ENCODE measurements at regions not wholly inside any gene's neighbourhood (a gene's known extent, or its start where the extent isn't known, plus 50 kb on each side); places are given as distances from the start of the nearest gene placed in this dataset.

GRCh38 chr3:162196964-162197363, 700.4 kb downstream of the OTOL1 start:
- no peak for DNase-seq (ENCODE audit: low spot score)
- H3K9me3 ChIP-seq, result no peaks in the 10 kb centered on the region
- H3K4me1 ChIP-seq (ENCODE audit: control insufficient read depth in 1 of 2, low read depth in 2 of 2), result no peaks in the 10 kb centered on the region
- no peak overlapping the region for H3K27ac ChIP-seq
- ATAC-seq (ENCODE audit: insufficient number of reproducible peaks, low FRiP score, low read depth), result no peak
- H3K27me3 ChIP-seq (replicated peaks; ENCODE audit: insufficient read depth), result no peaks in the 10 kb centered on the region
- TF ChIP-seq CTCF (IDR thresholded peaks at IDR 0.05), result no peak
- no peak overlapping the region for H3K4me3 ChIP-seq
- no peaks in the 10 kb centered on the region for H3K36me3 ChIP-seq

- ATAC-seq (ENCODE audit: insufficient number of reproducible peaks, low FRiP score, low read depth), result no peak
- Histone ChIP-seq H3K9me3 (no peaks in the 10 kb centered on the region), H3K36me3 (no peaks in the 10 kb centered on the region), H3K4me3 (no peak overlapping the region), H3K27ac (no peak overlapping the region), H3K27me3 (replicated peaks; ENCODE audit: insufficient read depth) (no peaks in the 10 kb centered on the region), H3K4me1 (ENCODE audit: control insufficient read depth in 1 of 2, low read depth in 2 of 2) (no peaks in the 10 kb centered on the region)
- no peak for TF ChIP-seq CTCF (IDR thresholded peaks at IDR 0.05)
- no peak for DNase-seq (ENCODE audit: low spot score)
Observed at GRCh38 chr3:162200836-162201235, 704.2 kb downstream of the OTOL1 start.

GRCh38 chr3:162206648-162207047, 710.0 kb downstream of the OTOL1 start:
- Histone ChIP-seq H3K36me3 (no peaks in the 10 kb centered on the region), H3K27ac (no peak overlapping the region), H3K9me3 (no peaks in the 10 kb centered on the region), H3K4me3 (no peak overlapping the region), H3K27me3 (replicated peaks; ENCODE audit: insufficient read depth) (no peaks in the 10 kb centered on the region), H3K4me1 (ENCODE audit: control insufficient read depth in 1 of 2, low read depth in 2 of 2) (no peaks in the 10 kb centered on the region)
- no peak for TF ChIP-seq CTCF (IDR thresholded peaks at IDR 0.05)
- ATAC-seq (ENCODE audit: insufficient number of reproducible peaks, low FRiP score, low read depth), result no peak
- no peak for DNase-seq (ENCODE audit: low spot score)

- TF ChIP-seq CTCF (IDR thresholded peaks at IDR 0.05), result no peak
- no peaks in the 10 kb centered on the region for H3K4me1 ChIP-seq (ENCODE audit: control insufficient read depth in 1 of 2, low read depth in 2 of 2)
- no peaks in the 10 kb centered on the region for H3K27me3 ChIP-seq (replicated peaks; ENCODE audit: insufficient read depth)
- no peak overlapping the region for H3K4me3 ChIP-seq
- no peaks in the 10 kb centered on the region for H3K36me3 ChIP-seq
- no peak overlapping the region for H3K27ac ChIP-seq
- no peak for ATAC-seq (ENCODE audit: insufficient number of reproducible peaks, low FRiP score, low read depth)
- DNase-seq (ENCODE audit: low spot score), result no peak
- no peaks in the 10 kb centered on the region for H3K9me3 ChIP-seq
Observed at GRCh38 chr3:162211470-162211869, 714.9 kb downstream of the OTOL1 start.

- H3K36me3 ChIP-seq, result no peaks in the 10 kb centered on the region
- H3K27ac ChIP-seq, result no peak overlapping the region
- H3K27me3 ChIP-seq (replicated peaks; ENCODE audit: insufficient read depth), result no peaks in the 10 kb centered on the region
- H3K4me3 ChIP-seq, result no peak overlapping the region
- no peak for DNase-seq (ENCODE audit: low spot score)
- no peak for ATAC-seq (ENCODE audit: insufficient number of reproducible peaks, low FRiP score, low read depth)
- no peak for TF ChIP-seq CTCF (IDR thresholded peaks at IDR 0.05)
- H3K9me3 ChIP-seq, result no peaks in the 10 kb centered on the region
- H3K4me1 ChIP-seq (ENCODE audit: control insufficient read depth in 1 of 2, low read depth in 2 of 2), result peaks cover 4 to 8% of the 10 kb centered on the region in 2 donors
Observed at GRCh38 chr3:162213196-162213595, 716.6 kb downstream of the OTOL1 start.

All from thoracic aorta (tissue), 2 donors.